ENCODE measurements at regions not wholly inside any gene's neighbourhood (a gene's known extent, or its start where the extent isn't known, plus 50 kb on each side); places are given as distances from the start of the nearest gene placed in this dataset.

GRCh38 chr22:47279746-47280145 lies 517.3 kb downstream of the TBC1D22A start:
- no peak for DNase-seq (ENCODE audit: low read depth in 2 of 2)

GRCh38 chr22:47279337-47279736 lies 516.9 kb downstream of the TBC1D22A start:
- DNase-seq (ENCODE audit: low read depth in 2 of 2), result no peak

- DNase-seq (ENCODE audit: low read depth in 2 of 2), result no peak
These were observed 516.2 kb downstream of the TBC1D22A start for GRCh38 chr22:47278655-47279054.

- no peak for DNase-seq (ENCODE audit: low read depth in 2 of 2)
These were observed 515.1 kb downstream of the TBC1D22A start for GRCh38 chr22:47277531-47277930.

- no peak for DNase-seq (ENCODE audit: low read depth in 2 of 2)
These were observed 514.5 kb downstream of the TBC1D22A start for GRCh38 chr22:47276991-47277390.

GRCh38 chr22:47276450-47276820 lies 514.0 kb downstream of the TBC1D22A start:
- DNase-seq (ENCODE audit: low read depth in 2 of 2), result no peak

GRCh38 chr22:47275605-47276449 lies 513.4 kb downstream of the TBC1D22A start:
- no peak for DNase-seq (ENCODE audit: low read depth in 2 of 2)

- no peak for DNase-seq (ENCODE audit: low read depth in 2 of 2)
These were observed 511.7 kb downstream of the TBC1D22A start for GRCh38 chr22:47274196-47274595.

GRCh38 chr22:47270463-47271135 lies 508.1 kb downstream of the TBC1D22A start:
- no peak for DNase-seq (ENCODE audit: low read depth in 2 of 2)

GRCh38 chr22:47269516-47270088 lies 507.2 kb downstream of the TBC1D22A start:
- DNase-seq (ENCODE audit: low read depth in 2 of 2), result no peak

- no peak for DNase-seq (ENCODE audit: low read depth in 2 of 2)
These were observed 505.2 kb downstream of the TBC1D22A start for GRCh38 chr22:47267513-47268282.

- no peak for DNase-seq (ENCODE audit: low read depth in 2 of 2)
These were observed 503.9 kb downstream of the TBC1D22A start for GRCh38 chr22:47266329-47266728.

- DNase-seq (ENCODE audit: low read depth in 2 of 2), result no peak
These were observed 498.1 kb downstream of the TBC1D22A start for GRCh38 chr22:47260551-47260950.

GRCh38 chr22:47259990-47260389 lies 497.5 kb downstream of the TBC1D22A start:
- no peak for DNase-seq (ENCODE audit: low read depth in 2 of 2)

- no peak for DNase-seq (ENCODE audit: low read depth in 2 of 2)
These were observed 496.6 kb downstream of the TBC1D22A start for GRCh38 chr22:47259049-47259448.

GRCh38 chr22:47257976-47258375 lies 495.5 kb downstream of the TBC1D22A start:
- DNase-seq (ENCODE audit: low read depth in 2 of 2), result no peak

- DNase-seq (ENCODE audit: low read depth in 2 of 2), result no peak
These were observed 495.1 kb downstream of the TBC1D22A start for GRCh38 chr22:47257566-47257965.

- DNase-seq (ENCODE audit: low read depth in 2 of 2), result no peak
These were observed 489.5 kb downstream of the TBC1D22A start for GRCh38 chr22:47251911-47252310.

GRCh38 chr22:47250995-47251765 lies 488.7 kb downstream of the TBC1D22A start:
- DNase-seq (ENCODE audit: low read depth in 2 of 2), result no peak

- DNase-seq (ENCODE audit: low read depth in 2 of 2), result no peak
These were observed 487.0 kb downstream of the TBC1D22A start for GRCh38 chr22:47249370-47249928.

- DNase-seq (ENCODE audit: low read depth in 2 of 2), result no peak
These were observed 486.5 kb downstream of the TBC1D22A start for GRCh38 chr22:47248925-47249324.
